ENCODE measurements at regions not wholly inside any gene's neighbourhood (a gene's known extent, or its start where the extent isn't known, plus 50 kb on each side); places are given as distances from the start of the nearest gene placed in this dataset.

DNA sequence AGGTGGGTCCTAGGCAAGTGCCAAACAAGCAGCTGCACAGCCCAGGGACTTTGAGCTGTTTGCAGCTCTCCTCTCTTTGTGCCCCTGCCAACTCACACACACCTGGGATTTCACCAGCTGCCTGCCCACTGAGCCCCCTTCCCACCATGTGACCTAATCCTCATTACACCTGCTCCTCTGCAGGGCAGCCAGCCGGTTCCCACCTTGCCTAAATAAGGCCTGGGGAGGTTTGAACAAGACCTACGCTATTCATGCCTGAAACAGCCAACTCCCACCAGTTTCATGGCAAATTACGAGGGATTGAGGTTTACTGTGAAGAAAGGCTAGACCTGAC lies 92.6 kb upstream of the SOX4 start:
- H3K9me2 ChIP-seq (ENCODE audit: insufficient read depth): no peaks in the 10 kb centered on the region
- ChIA-PET POLR2A (no interaction called here), RAD21 (ENCODE audit: low non-redundant PET in 1 of 2, low total read pairs in 2 of 2, uncharacterized antibody in 2 of 2, unreplicated experiment in 2 of 2) (no interaction called here), CTCF (no interaction called here)
- ATAC-seq: no peak
- H3K4me1 ChIP-seq (ENCODE audit: control insufficient read depth in 1 of 2, insufficient read depth in 2 of 2, low read length in 2 of 2): no peaks in the 10 kb centered on the region
- no peak overlapping the region for H3K4me3 ChIP-seq (replicated peaks in 1 of 2; ENCODE audit: low read depth in 1 of 2, low read length in 2 of 2)
- no peak overlapping the region for H3K27ac ChIP-seq (ENCODE audit: low read depth, low read length)
- no peak overlapping the region for H2AFZ ChIP-seq (ENCODE audit: low read depth, low read length, poor library complexity, severe bottlenecking)
- DNase-seq (ENCODE audit: low read depth, low spot score): no peak
- H3K79me2 ChIP-seq (ENCODE audit: insufficient read depth, low read length): no peaks in the 10 kb centered on the region
- no peaks in the 10 kb centered on the region for H3K36me3 ChIP-seq (ENCODE audit: control insufficient read depth in 1 of 2, insufficient read depth in 2 of 2, low read length in 2 of 2)
- intact Hi-C loops (cut with micrococcal nuclease): no loop called here
- no peak overlapping the region for H3K4me2 ChIP-seq (ENCODE audit: low read length)
- BruUV-seq (replicated peaks): no TSS peak
- TF ChIP-seq, protein P1, sequence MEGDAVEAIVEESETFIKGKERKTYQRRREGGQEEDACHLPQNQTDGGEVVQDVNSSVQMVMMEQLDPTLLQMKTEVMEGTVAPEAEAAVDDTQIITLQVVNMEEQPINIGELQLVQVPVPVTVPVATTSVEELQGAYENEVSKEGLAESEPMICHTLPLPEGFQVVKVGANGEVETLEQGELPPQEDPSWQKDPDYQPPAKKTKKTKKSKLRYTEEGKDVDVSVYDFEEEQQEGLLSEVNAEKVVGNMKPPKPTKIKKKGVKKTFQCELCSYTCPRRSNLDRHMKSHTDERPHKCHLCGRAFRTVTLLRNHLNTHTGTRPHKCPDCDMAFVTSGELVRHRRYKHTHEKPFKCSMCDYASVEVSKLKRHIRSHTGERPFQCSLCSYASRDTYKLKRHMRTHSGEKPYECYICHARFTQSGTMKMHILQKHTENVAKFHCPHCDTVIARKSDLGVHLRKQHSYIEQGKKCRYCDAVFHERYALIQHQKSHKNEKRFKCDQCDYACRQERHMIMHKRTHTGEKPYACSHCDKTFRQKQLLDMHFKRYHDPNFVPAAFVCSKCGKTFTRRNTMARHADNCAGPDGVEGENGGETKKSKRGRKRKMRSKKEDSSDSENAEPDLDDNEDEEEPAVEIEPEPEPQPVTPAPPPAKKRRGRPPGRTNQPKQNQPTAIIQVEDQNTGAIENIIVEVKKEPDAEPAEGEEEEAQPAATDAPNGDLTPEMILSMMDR (IDR thresholded peaks at IDR 0.05 in 2 of 3, conservative IDR thresholded peaks at IDR 0.05 in 1 of 3; ENCODE audit: borderline replicate concordance in 1 of 3, insufficient read depth in 1 of 3, low read depth in 2 of 3, low read length in 2 of 3): no peak
- H3K9ac ChIP-seq (ENCODE audit: low read length): no peak overlapping the region
- no peaks in the 10 kb centered on the region for H3K27me3 ChIP-seq (ENCODE audit: insufficient read depth, low read length)
- no peaks in the 10 kb centered on the region for H4K20me1 ChIP-seq (ENCODE audit: insufficient read depth)
- no peaks in the 10 kb centered on the region for H3K9me3 ChIP-seq (ENCODE audit: control insufficient read depth in 1 of 2, insufficient read depth in 1 of 2, low read depth in 1 of 2, low read length in 2 of 2)

DNA sequence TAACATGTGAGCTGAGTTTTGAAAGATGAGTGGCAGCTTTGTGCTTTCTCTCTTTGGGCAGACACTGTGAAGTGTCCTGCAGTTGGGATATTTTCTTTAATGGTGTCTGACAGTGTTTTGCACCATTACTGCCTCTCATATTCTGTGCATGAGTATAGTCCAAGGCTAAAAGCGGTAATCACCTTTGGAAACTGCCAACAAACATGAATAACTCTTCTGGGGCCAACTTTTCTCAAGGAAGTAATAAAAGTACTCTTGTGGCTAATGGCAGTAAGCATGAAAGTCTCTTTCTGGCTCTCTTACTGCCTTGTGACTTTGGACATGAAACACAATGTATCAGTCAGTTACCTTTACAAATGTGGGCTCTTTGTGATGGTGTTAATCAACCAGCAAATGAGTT lies 91.7 kb upstream of the SOX4 start:
- H3K9ac ChIP-seq (ENCODE audit: low read length): no peak overlapping the region
- no peak overlapping the region for H3K4me2 ChIP-seq (ENCODE audit: low read length)
- H3K9me2 ChIP-seq (ENCODE audit: insufficient read depth): no peaks in the 10 kb centered on the region
- H3K27me3 ChIP-seq (ENCODE audit: insufficient read depth, low read length): no peaks in the 10 kb centered on the region
- H3K79me2 ChIP-seq (ENCODE audit: insufficient read depth, low read length): no peaks in the 10 kb centered on the region
- intact Hi-C loops (cut with micrococcal nuclease): no loop called here
- RAD21 ChIA-PET (ENCODE audit: low non-redundant PET in 1 of 2, low total read pairs in 2 of 2, uncharacterized antibody in 2 of 2, unreplicated experiment in 2 of 2): no interaction called here
- DNase-seq (ENCODE audit: low read depth, low spot score) (no peak), ATAC-seq (no peak)
- no peak overlapping the region for H3K4me3 ChIP-seq (replicated peaks in 1 of 2; ENCODE audit: low read depth in 1 of 2, low read length in 2 of 2)
- no peak overlapping the region for H2AFZ ChIP-seq (ENCODE audit: low read depth, low read length, poor library complexity, severe bottlenecking)
- no peaks in the 10 kb centered on the region for H3K9me3 ChIP-seq (ENCODE audit: control insufficient read depth in 1 of 2, insufficient read depth in 1 of 2, low read depth in 1 of 2, low read length in 2 of 2)
- BruUV-seq (replicated peaks): no TSS peak
- POLR2A ChIA-PET: no interaction called here
- CTCF ChIA-PET: no interaction called here
- H3K27ac ChIP-seq (ENCODE audit: low read depth, low read length): no peak overlapping the region
- no peaks in the 10 kb centered on the region for H4K20me1 ChIP-seq (ENCODE audit: insufficient read depth)
- H3K36me3 ChIP-seq (ENCODE audit: control insufficient read depth in 1 of 2, insufficient read depth in 2 of 2, low read length in 2 of 2): no peaks in the 10 kb centered on the region
- no peaks in the 10 kb centered on the region for H3K4me1 ChIP-seq (ENCODE audit: control insufficient read depth in 1 of 2, insufficient read depth in 2 of 2, low read length in 2 of 2)
- TF ChIP-seq, protein P1 (IDR thresholded peaks at IDR 0.05 in 2 of 3, conservative IDR thresholded peaks at IDR 0.05 in 1 of 3; ENCODE audit: borderline replicate concordance in 1 of 3, insufficient read depth in 1 of 3, low read depth in 2 of 3, low read length in 2 of 3): no peak
- TF ChIP-seq JUND (IDR thresholded peaks at IDR 0.05) (no peak), CBX3 (IDR thresholded peaks at IDR 0.05; ENCODE audit: low read depth) (no peak), EGR1 (IDR thresholded peaks at IDR 0.05; ENCODE audit: low read depth) (no peak), POLR2AphosphoS5 (IDR thresholded peaks at IDR 0.05; ENCODE audit: low read depth, low read length) (no peak), CEBPB (IDR thresholded peaks at IDR 0.05; ENCODE audit: low read depth) (no peak), SRF (IDR thresholded peaks at IDR 0.05; ENCODE audit: low read depth) (no peak), SP1 (IDR thresholded peaks at IDR 0.05; ENCODE audit: low read depth) (no peak), ELF1 (IDR thresholded peaks at IDR 0.05; ENCODE audit: borderline replicate concordance, low read depth) (no peak), YY1 (IDR thresholded peaks at IDR 0.05; ENCODE audit: extremely low read depth, insufficient replicate concordance, low read depth, low read length) (no peak), EZH2phosphoT487 (IDR thresholded peaks at IDR 0.05; ENCODE audit: borderline replicate concordance) (no peak), SIN3A (IDR thresholded peaks at IDR 0.05; ENCODE audit: low read depth) (no peak), ZFX (IDR thresholded peaks at IDR 0.05) (no peak)
- TF ChIP-seq, protein P2, sequence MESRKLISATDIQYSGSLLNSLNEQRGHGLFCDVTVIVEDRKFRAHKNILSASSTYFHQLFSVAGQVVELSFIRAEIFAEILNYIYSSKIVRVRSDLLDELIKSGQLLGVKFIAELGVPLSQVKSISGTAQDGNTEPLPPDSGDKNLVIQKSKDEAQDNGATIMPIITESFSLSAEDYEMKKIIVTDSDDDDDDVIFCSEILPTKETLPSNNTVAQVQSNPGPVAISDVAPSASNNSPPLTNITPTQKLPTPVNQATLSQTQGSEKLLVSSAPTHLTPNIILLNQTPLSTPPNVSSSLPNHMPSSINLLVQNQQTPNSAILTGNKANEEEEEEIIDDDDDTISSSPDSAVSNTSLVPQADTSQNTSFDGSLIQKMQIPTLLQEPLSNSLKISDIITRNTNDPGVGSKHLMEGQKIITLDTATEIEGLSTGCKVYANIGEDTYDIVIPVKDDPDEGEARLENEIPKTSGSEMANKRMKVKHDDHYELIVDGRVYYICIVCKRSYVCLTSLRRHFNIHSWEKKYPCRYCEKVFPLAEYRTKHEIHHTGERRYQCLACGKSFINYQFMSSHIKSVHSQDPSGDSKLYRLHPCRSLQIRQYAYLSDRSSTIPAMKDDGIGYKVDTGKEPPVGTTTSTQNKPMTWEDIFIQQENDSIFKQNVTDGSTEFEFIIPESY (IDR thresholded peaks at IDR 0.05; ENCODE audit: extremely low read depth, insufficient replicate concordance, low read length): no peak
- TF ChIP-seq, protein P3, sequence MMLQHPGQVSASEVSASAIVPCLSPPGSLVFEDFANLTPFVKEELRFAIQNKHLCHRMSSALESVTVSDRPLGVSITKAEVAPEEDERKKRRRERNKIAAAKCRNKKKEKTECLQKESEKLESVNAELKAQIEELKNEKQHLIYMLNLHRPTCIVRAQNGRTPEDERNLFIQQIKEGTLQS (IDR thresholded peaks at IDR 0.05): no peak
- TF ChIP-seq, protein P4, sequence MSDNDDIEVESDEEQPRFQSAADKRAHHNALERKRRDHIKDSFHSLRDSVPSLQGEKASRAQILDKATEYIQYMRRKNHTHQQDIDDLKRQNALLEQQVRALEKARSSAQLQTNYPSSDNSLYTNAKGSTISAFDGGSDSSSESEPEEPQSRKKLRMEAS (IDR thresholded peaks at IDR 0.05): no peak

Data from HCT116 (cell line).